GM18868 (cell line): ENCODE measurements at regions not wholly inside any gene's neighbourhood (a gene's known extent, or its start where the extent isn't known, plus 50 kb on each side); places are given as distances from the start of the nearest gene placed in this dataset.
"Not testable (repeated sequence)": the region's sequence is repeated elsewhere in the genome, so short reads cannot be mapped to it uniquely, and the experiment has no call there.

Experiments
- ATAC-seq: cut with Tn5 transposase; IDR thresholded peaks from one replicate; pipeline ENCODE4 v1.9.1; 2021; ENCODE audit warnings: mild to moderate bottlenecking, moderate library complexity; ENCODE audit not compliant: unreplicated experiment

DNA sequence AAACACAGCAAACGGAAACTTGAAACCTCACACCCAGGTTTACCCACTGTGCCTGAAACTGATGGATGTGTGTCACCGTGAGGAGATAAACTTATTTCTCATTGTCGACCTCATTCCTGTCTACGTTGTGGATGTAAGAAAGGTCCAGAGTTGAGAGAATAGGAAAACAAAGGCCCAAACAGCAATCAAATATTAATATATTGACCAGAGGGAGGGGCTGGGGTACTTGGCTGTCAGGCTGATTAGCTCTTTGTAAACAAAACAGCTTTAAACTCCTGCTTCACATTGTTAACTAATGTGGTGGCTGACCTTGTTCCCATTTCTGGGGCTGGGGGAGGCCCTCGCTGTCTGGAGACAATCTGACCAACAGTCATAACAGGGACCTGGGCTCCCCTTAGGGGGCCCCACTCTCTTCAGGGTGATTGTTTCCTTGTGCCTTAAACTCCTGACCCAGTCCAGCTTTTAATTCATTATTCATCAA, 937.6 kb downstream of the MCTP2 start:
- ATAC-seq: no peak

- no peak for ATAC-seq
Measured at GRCh38 chr15:95169541-95170459, 938.4 kb downstream of the MCTP2 start.

GRCh38 chr15:95170561-95171380, 939.4 kb downstream of the MCTP2 start:
- no peak for ATAC-seq

GRCh38 chr15:95171564-95171963, 940.2 kb downstream of the MCTP2 start:
- ATAC-seq: no peak

DNA sequence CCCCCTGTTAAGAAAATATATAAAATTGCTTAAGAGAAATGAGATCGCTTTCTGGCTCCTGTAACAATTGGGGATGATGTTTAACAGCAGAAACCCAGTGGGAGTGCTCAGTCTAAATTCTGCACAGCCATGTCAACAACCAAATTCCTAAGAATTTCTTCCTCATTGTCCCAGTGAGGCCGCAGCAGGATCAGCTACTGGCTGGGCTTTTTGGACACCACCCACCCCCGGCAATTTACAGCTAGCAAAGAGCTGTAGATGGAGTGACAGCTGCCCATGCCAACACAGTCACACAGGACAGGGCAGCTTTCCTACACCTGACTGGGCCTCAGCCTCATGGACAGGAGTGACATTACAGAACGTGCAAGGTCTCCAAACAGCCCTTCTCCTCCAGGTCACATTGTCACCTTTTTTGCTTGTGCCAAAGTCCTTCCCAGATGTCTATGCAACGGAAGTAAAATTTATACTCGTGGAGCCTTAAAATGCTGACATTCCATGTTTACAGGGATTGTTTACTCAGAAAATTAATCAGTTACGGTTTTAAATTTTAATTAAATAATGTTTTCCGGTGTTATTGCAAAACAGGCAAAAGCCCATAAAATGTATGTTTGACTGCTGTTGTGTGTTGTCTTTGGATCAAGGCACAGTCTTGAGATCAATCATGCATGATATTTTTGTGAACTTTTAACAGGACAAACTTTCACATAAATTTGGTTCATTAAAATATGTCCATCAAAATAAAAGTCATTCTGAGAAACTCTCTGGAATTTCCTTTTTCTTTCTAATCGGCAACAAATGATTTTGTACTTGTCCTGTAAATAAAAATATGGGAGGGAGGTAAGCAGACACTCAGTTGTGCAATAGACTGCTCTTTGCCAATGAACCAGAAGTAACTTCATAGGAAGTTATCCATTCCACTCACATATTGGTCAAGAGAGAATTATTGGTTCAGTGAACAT, 943.2 kb downstream of the MCTP2 start:
- ATAC-seq: no peak

GRCh38 chr15:95175914-95176658, 944.7 kb downstream of the MCTP2 start:
- ATAC-seq: no peak

- no peak for ATAC-seq
Measured at GRCh38 chr15:95176794-95177577, 945.6 kb downstream of the MCTP2 start.

DNA sequence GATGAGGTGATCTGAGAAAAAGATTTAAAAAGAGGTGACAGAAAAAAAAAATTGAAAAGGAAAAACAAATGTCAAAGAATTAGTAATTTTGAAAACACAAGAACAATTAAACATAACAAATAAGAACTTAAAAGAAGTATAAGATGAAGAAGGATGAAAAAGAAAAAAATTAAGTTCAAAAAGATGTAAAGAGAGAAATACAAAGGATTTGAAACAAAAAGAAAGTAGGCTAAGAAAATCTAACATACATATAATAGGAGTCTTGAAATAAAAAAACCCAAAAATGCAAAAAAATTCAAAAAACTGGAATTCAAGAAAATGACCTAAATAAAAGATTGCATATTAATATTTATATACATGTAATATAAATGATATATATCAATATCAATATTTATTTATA, 949.2 kb downstream of the MCTP2 start:
- ATAC-seq: no peak

DNA sequence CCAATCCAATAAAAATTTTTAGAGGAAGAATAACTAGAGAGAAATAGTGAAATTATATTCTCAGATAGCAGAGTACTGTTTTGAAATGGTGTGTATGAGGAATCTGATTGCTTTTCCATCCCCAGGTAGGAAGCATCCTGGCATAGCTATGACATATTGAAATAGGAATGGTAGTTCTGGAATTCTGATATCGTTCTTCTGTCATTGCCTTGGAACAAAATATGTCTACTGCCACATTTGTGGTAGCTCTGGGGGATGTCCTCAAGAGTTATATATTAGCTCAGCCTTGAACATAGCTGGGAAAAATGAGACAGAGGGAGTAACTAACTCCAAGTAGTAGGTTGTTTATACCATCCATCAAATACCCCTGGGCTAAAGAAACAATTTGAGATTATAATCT, 950.7 kb downstream of the MCTP2 start:
- ATAC-seq: no peak

- no peak for ATAC-seq
Measured at GRCh38 chr15:95192923-95193322, 961.6 kb downstream of the MCTP2 start.

DNA sequence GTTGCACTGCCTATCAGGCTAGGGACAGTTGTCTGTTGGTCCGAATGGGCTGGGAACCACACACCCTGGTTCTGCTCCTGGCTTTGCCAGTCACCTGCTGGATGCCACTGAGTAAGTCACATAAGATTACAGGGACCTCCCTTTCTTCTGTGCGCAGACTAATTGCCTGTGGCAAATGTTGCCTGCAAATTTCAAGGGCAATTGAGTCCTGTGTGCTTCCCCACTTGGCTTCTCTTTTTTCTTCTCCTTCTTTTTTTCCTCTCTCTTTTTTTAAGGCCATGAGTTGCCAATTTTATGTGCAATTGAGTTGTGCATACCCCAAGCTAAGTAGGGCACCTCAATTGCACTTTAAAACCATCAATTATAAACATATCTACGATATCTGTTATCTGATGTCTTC, 963.4 kb downstream of the MCTP2 start:
- no peak for ATAC-seq

DNA sequence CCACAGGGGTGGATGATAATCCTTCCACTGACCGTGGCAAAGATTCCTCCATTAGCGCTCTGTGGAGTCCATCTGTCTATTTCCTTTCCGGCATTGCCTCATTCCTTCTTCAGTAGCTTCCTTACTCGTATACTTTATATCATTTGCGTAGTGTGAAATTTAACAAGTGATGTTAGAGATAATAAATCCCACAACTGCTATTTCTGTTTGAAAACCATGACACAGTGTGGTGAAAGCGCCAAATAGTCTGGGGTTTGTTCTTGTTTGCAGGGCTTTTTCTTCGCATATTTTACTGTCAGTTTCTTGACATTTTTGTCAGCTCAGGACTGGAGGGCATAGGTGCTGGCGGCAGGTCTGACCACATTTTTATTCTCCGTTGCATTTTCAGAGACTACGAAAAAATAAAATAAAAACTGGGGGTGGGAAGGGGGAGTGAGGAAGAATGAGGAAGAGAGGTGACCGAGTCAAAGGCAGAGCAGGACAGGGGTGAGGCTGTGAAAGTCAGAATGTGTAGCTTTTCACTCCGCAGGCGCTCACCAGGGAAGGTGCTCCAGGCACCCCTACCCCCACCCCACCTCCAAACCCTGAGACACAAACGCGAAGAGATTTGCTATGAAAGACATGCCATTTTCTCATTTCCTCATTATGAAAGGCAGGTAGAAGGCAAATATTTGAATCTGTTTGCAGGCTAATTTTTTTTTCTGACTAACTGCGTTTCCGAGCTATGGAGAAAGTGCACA, 965.0 kb downstream of the MCTP2 start:
- no peak for ATAC-seq

GRCh38 chr15:95202569-95203349, 971.4 kb downstream of the MCTP2 start:
- peak; percentile 94 for ATAC-seq

- ATAC-seq: no peak
Measured at GRCh38 chr15:95205077-95205476, 973.7 kb downstream of the MCTP2 start.

DNA sequence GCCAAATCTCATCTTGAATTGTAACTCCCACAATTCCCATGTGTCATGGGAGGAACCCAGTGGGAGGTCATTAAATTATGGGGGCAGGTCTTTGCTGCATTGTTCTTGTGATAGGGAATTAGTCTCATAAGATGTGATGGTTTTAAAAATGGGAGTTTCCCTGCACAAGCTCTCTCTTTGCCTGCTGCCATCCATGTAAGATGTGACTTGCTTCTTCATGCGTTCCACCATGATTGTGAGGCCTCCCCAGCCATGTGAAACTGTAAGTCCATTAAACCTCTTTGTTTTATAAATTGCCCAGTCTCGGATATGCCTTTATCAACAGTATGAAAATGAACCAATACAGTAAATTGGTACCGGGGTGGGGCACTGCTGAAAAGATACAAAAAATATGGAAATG, 974.5 kb downstream of the MCTP2 start:
- ATAC-seq: not testable (repeated sequence)

DNA sequence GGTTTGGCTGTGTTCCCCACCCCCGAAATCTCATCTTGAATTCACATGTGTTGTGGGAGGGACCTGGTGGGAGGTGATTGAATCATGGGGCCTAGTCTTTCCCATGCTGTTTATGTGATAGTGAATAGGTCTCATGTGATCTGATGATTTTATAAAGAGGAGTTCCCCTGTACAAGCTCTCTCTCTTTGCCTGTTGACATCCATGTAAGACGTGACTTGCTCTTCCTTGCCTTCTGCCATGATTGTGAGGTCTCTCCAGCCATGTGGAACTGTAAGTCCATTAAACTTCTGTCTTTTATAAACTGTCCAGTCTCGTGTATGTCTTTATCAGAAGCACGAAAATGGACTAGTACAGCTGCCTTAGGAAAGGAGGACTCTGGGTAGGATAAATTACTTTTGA, 976.7 kb downstream of the MCTP2 start:
- no peak for ATAC-seq

GRCh38 chr15:95208988-95209387, 977.6 kb downstream of the MCTP2 start:
- no peak for ATAC-seq
